Thyroid gland (tissue), 4 donors: ENCODE measurements at regions not wholly inside any gene's neighbourhood (a gene's known extent, or its start where the extent isn't known, plus 50 kb on each side); places are given as distances from the start of the nearest gene placed in this dataset.

ENCODE experiments used
- DNase-seq, 2 donors: peaks; one replicate each; pipeline ENCODE4 v3.0.0-alpha.2; 2019
- H3K27ac ChIP-seq, 3 donors: fragments of 200-600 bp; sonication (generic); 1 replicate in 2 of 3; 2 replicates in 1 of 3; pipeline ENCODE4 v1.5.1; 2016 to 2019; ENCODE audit warnings: mild to moderate bottlenecking in 1 of 3, moderate library complexity in 1 of 3
- H3K27me3 ChIP-seq: fragments of 200-600 bp; sonication (generic); one replicate; pipeline ENCODE4 v1.5.1; 2019
- H3K36me3 ChIP-seq, 2 donors: fragments of 200-600 bp; sonication (generic); one replicate each; pipeline ENCODE4 v1.5.1; 2016 to 2019
- H3K4me1 ChIP-seq, 2 donors: fragments of 200-600 bp; sonication (generic); one replicate each; pipeline ENCODE4 v1.5.1; 2017 to 2019
- H3K4me3 ChIP-seq, 3 donors: fragments of 200-600 bp; sonication (generic); replicated peaks in 1 of 3; 1 replicate in 2 of 3; 2 replicates in 1 of 3; pipeline ENCODE4 v1.5.1; 2016; ENCODE audit warnings: mild to moderate bottlenecking in 1 of 3
- H3K9me3 ChIP-seq: fragments of 200-600 bp; sonication (generic); one replicate; pipeline ENCODE4 v1.5.1; 2017
- CTCF ChIP-seq, 6 experiments: fragments of 200-600 bp in 3 of 6; fragments of 450-650 bp in 3 of 6; sonication (generic) in 3 of 6; IDR thresholded peaks; one replicate each; pipeline ENCODE4 v1.5.1; 2016 to 2019; ENCODE audit warnings: antibody characterized with exemption in 6 of 6, mild to moderate bottlenecking in 2 of 6, inconsistent platforms in 1 of 6, moderate library complexity in 1 of 6
- POLR2A ChIP-seq, 2 donors: fragments of 450-650 bp; IDR thresholded peaks; one replicate each; pipeline ENCODE4 v1.6.1; 2017; ENCODE audit warnings: antibody characterized with exemption in 2 of 2, mild to moderate bottlenecking in 2 of 2, moderate library complexity in 1 of 2
- WGBS, 2 donors: methylation state at CpG; one replicate each; pipeline ENCODE4 v1.1.5; 2017; 5-methylcytosine and 5-hydroxymethylcytosine counted together
- intact Hi-C: fragments of 100-400 bp; cut with DNase I; formaldehyde crosslinking; loops from one replicate; pipeline ENCODE4 v1.15.1; 2023

GRCh38 chr6:19440531-19440930 is 396.6 kb upstream of the ID4 start:
- intact Hi-C loops = no loop called here
- H3K4me1 ChIP-seq = peaks cover 31 to 37% of the 10 kb centered on the region in 2 donors
- no peaks in the 10 kb centered on the region for H3K9me3 ChIP-seq
- no peaks in the 10 kb centered on the region for H3K27me3 ChIP-seq
- H3K4me3 ChIP-seq = no peak overlapping the region
- peak overlapping the region in 2 of 3 donors; percentile 81 to 92 for H3K27ac ChIP-seq
- no peaks in the 10 kb centered on the region for H3K36me3 ChIP-seq
- no peak for TF ChIP-seq POLR2A (IDR thresholded peaks at IDR 0.05)
- no peak for TF ChIP-seq CTCF (IDR thresholded peaks at IDR 0.05)
- DNase-seq = no peak
- WGBS, 2 donors = 49 to 62% methylated on average over 3 of the region's 3 CpGs

GRCh38 chr6:19443411-19443810 is 393.8 kb upstream of the ID4 start:
- no peaks in the 10 kb centered on the region for H3K36me3 ChIP-seq
- H3K9me3 ChIP-seq = no peaks in the 10 kb centered on the region
- no peak for TF ChIP-seq CTCF (IDR thresholded peaks at IDR 0.05)
- no peak for TF ChIP-seq POLR2A (IDR thresholded peaks at IDR 0.05)
- no peak overlapping the region for H3K4me3 ChIP-seq
- H3K27ac ChIP-seq = no peak overlapping the region
- 96 to 98% methylated on average over 3 of the region's 3 CpGs for WGBS, 2 donors
- no peaks in the 10 kb centered on the region for H3K27me3 ChIP-seq
- no peak for DNase-seq
- intact Hi-C loops = no loop called here
- peaks cover 18 to 26% of the 10 kb centered on the region in 2 donors for H3K4me1 ChIP-seq

- Histone ChIP-seq H3K27me3 (no peaks in the 10 kb centered on the region), H3K36me3 (no peaks in the 10 kb centered on the region), H3K27ac (no peak overlapping the region), H3K4me3 (no peak overlapping the region), H3K4me1 (peaks cover 14 to 29% of the 10 kb centered on the region in 2 donors), H3K9me3 (no peaks in the 10 kb centered on the region)
- no peak for DNase-seq
- TF ChIP-seq POLR2A (IDR thresholded peaks at IDR 0.05) (no peak), CTCF (IDR thresholded peaks at IDR 0.05) (no peak)
- WGBS, 2 donors = 71 to 72% methylated on average over 4 of the region's 4 CpGs
- intact Hi-C loops = no loop called here
Observed at GRCh38 chr6:19444041-19444440, 393.1 kb upstream of the ID4 start.

- intact Hi-C loops = no loop called here
Observed at GRCh38 chr6:19444481-19444880, 392.7 kb upstream of the ID4 start.

GRCh38 chr6:19446570-19446969 is 390.6 kb upstream of the ID4 start:
- DNase-seq = no peak
- no peak overlapping the region for H3K27ac ChIP-seq
- no peaks in the 10 kb centered on the region for H3K9me3 ChIP-seq
- intact Hi-C loops = no loop called here
- H3K4me3 ChIP-seq = no peak overlapping the region
- WGBS, 2 donors = 95 to 100% methylated on average over 3 of the region's 3 CpGs
- H3K4me1 ChIP-seq = peaks cover 4 to 12% of the 10 kb centered on the region in 2 donors
- no peaks in the 10 kb centered on the region for H3K36me3 ChIP-seq
- TF ChIP-seq CTCF (IDR thresholded peaks at IDR 0.05) (no peak), POLR2A (IDR thresholded peaks at IDR 0.05) (no peak)
- H3K27me3 ChIP-seq = no peaks in the 10 kb centered on the region

More at GRCh38 chr6:19444481-19444880, 392.7 kb upstream of the ID4 start:
- TF ChIP-seq CTCF (IDR thresholded peaks at IDR 0.05) = no peak
- TF ChIP-seq POLR2A (IDR thresholded peaks at IDR 0.05) = no peak
- Histone ChIP-seq H3K27me3 (no peaks in the 10 kb centered on the region), H3K9me3 (no peaks in the 10 kb centered on the region), H3K4me1 (peaks cover 17 to 30% of the 10 kb centered on the region in 2 donors), H3K36me3 (no peaks in the 10 kb centered on the region), H3K27ac (no peak overlapping the region), H3K4me3 (no peak overlapping the region)
- no peak for DNase-seq
- WGBS, 2 donors = 48 to 57% methylated on average over 1 of the region's 1 CpG
